HG03108 (cell line): ENCODE measurements at regions not wholly inside any gene's neighbourhood (a gene's known extent, or its start where the extent isn't known, plus 50 kb on each side); places are given as distances from the start of the nearest gene placed in this dataset.

Experiments
- ATAC-seq: cut with Tn5 transposase; IDR thresholded peaks from one replicate; pipeline ENCODE4 v1.9.1; 2021; ENCODE audit warnings: moderate library complexity; ENCODE audit not compliant: unreplicated experiment

DNA sequence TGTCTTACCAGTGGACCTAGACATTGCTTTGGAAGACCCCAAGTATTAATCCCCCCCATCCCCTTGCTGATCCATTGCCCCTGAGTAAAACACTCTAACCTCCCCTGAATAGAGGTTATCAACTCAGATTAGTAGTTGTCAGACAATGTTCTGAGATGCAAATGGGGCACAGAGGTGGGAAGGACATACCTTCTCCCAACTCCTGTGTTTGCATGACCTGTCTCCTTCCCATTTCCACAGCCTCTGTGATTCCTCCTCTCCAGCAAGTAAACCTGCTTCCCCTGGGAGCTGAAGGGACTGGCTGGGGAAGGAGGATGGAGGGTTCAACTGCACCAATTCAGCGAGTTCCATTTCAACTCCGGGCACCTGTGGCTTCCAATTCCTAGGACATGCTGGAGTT lies 199.8 kb upstream of the SASH1 start:
- ATAC-seq = no peak

DNA sequence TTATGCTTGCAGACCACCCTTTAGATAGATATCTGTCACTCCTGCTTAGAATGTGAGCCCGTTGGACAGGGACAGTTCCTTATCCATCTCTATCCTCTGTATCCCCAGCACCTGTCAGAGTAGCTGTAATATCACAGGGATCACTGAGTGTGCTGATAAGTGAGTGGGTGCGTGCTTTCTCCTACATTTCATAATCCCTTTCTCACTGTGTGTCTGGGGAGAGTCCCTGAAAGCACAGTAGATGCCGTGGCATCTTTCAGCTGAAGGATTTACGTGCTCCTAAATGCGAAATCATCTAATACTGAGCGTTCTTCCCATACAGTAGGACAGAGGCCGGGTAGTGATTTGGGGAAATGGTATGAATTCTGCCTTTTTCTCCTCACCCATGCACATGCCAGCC lies 198.9 kb upstream of the SASH1 start:
- ATAC-seq = no peak

DNA sequence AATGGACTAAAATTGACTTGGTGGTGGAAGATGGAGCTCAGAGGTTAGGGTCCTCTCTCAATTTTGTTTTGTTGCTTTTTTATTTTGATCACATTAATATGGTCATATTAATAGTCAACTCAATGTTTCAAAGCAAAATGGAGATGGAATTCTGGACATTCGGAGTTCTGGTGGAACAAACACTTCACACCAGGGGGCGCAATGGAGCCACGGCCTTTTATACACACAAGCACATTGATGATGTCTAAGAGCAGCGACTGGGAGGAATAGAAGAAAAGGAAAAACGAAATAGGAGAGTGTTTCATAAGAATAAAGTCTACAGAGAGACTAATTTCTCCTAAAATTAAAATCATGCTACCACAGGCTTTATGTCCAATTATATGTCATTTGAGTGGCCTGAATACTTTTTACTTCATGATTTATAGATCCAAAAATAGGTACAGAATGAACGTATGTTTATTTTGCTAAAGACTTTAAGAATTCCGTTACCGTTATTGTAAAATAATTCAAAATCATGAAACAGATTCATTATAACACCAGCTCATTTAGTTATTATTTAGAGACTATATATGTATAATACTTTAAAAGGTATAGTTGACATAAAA lies 197.6 kb upstream of the SASH1 start:
- no peak for ATAC-seq

- ATAC-seq = no peak
Observed at GRCh38 chr6:148146717-148147462, 195.7 kb upstream of the SASH1 start.

- ATAC-seq = no peak
Observed at GRCh38 chr6:148147463-148147830, 195.2 kb upstream of the SASH1 start.

- ATAC-seq = no peak
Observed at GRCh38 chr6:148151896-148152643, 190.6 kb upstream of the SASH1 start.

GRCh38 chr6:148154668-148155067 lies 188.0 kb upstream of the SASH1 start:
- ATAC-seq = no peak

DNA sequence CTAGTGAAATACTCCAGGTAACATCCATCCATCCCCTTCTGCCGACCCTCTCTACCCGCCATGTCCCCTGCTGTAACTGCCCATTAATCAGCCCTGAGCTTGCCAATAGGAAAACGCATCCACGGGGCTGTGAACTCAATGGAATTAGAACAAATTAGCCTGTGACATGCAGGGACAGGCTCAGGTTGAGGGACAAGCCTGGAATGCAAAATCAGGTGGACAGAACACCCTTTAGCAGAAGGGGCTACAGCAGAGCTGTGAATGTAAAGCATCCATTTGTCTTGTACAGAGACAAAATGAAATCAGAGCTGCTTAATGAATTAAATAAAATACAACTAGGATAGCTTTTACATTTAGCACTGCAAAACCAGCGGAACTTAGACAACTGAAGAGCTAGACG lies 187.3 kb upstream of the SASH1 start:
- no peak for ATAC-seq

- no peak for ATAC-seq
Observed at GRCh38 chr6:148157841-148158240, 184.8 kb upstream of the SASH1 start.

GRCh38 chr6:148164645-148165044 lies 178.0 kb upstream of the SASH1 start:
- no peak for ATAC-seq

DNA sequence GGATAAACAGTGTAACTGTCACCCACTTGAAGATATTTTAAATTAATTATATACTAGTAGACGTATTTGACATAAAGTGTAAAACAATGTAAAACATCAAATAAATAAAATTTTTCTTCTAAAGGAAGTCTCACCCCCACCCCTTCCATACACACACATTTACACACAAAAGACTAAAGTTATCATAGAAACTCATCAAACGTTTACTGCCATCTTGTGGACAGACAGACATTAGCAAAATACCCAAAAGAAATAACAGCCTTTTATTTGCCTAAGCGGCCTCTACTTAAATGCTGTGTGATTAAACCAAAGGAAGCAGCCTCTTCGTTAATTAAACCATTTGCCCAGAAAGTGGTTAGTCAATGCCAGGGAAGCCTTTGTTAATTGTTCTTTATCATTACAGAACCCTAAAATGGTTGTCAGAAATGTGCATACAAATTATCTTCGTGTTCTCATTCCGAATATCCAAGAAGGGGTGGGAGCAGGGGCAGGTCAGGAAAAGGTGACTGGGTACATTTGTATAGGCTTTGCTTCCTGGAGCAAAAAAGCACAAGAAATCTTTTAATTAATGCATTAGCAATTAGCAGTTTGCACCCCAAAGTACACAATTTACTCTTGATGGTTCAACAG lies 176.2 kb upstream of the SASH1 start:
- ATAC-seq = no peak

- no peak for ATAC-seq
Observed at GRCh38 chr6:148169706-148170105, 172.9 kb upstream of the SASH1 start.

- no peak for ATAC-seq
Observed at GRCh38 chr6:148170286-148170685, 172.4 kb upstream of the SASH1 start.

DNA sequence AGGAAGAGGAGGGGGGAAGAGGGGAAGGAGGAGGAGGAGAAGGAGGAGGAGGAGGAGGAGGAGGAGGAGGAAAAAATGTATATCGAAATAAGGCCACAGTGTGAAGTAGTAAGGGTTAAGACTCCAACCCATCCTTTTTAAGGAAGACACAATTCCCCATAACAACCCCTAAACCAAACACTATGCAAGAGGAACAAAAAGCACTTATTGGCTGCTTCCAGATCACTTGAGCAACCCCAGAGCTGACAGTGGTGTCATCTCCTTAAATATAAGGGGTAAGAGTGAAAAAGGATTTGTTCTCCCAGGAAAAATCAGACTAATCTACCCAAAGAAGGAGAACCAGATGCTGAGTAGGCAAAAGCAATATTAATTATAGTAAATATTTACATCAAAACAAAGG lies 169.1 kb upstream of the SASH1 start:
- ATAC-seq = no peak

GRCh38 chr6:148175550-148176188 lies 167.0 kb upstream of the SASH1 start:
- no peak for ATAC-seq

DNA sequence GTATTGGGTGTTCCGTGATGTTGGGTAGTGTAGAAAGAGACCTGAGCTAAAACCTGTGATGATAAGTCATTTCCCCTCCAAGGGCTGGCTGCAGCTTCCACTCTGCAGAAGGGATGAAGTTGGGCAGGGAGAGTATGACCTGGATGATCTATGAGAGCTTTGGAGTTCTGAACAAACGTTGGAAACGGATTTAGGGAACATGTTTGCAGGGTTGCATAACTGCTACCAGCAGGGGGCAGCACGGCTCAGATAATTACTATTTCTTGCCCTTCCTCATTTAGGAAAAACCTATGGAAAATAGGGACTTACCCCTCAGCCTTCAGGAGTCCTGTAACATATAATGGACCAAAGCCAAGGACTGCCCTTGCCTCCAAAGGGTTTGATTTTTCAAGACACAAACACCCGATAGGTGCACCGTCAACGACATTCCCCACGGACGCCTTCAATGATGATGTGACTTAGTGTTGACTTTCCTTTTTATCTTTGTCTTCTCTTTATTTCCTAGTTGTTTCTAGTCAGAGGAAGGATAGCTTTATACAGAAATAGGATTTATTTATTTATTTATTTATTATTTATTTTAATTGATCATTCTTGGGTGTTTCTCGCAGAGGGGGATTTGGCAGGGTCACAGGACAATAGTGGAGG lies 164.9 kb upstream of the SASH1 start:
- ATAC-seq = no peak

- ATAC-seq = no peak
Observed at GRCh38 chr6:148179786-148180185, 162.9 kb upstream of the SASH1 start.

DNA sequence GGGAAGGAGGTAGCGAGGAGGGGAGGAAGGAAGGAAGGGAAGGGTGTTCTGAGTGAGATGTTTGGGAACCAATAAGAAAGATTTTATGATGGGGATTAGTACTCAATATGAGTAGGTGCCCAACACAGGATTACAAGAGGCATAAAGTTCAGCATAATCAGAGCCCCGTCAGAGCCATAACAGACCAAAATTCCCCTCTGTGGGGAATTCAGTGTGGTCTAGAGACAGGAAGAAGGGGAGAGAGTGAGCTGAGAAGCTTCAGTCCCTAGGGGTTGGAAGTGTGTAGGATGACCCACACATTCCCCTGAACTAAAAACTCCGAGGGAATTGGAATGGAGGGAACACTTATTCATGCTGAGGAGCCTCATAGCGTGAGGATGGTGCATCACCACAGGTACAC lies 160.3 kb upstream of the SASH1 start:
- ATAC-seq = no peak

GRCh38 chr6:148183776-148184175 lies 158.9 kb upstream of the SASH1 start:
- ATAC-seq = no peak

- no peak for ATAC-seq
Observed at GRCh38 chr6:148186916-148187315, 155.7 kb upstream of the SASH1 start.

GRCh38 chr6:148192310-148192709 lies 150.3 kb upstream of the SASH1 start:
- no peak for ATAC-seq
